Left kidney (tissue), 1 donor: ENCODE measurements at regions not wholly inside any gene's neighbourhood (a gene's known extent, or its start where the extent isn't known, plus 50 kb on each side); places are given as distances from the start of the nearest gene placed in this dataset.
"Not testable (repeated sequence)": the region's sequence is repeated elsewhere in the genome, so short reads cannot be mapped to it uniquely, and the experiment has no call there.

ENCODE experiments used
- DNase-seq: peaks from one replicate; pipeline ENCODE4 v3.0.0-alpha.2; 2013

DNA sequence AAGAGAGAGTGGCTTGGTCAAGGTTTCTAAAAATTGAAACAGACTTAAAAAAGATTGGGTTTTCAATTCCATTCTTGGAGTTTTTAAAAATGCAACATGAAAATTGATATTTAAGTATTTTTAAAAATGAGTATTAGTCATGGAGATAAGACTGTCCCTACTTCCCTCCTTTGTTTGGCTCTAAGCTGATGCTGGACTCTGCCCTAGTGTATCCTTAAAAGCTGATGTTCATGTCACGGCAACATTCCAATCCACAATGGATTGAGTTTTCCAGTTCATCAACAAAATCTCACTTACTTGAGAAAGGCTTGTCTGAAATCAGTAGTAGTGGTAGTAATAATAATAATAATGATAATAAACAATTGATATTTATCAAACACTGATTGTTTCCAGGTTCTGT lies 119.0 kb upstream of the SLC38A2 start:
- DNase-seq, result no peak

DNA sequence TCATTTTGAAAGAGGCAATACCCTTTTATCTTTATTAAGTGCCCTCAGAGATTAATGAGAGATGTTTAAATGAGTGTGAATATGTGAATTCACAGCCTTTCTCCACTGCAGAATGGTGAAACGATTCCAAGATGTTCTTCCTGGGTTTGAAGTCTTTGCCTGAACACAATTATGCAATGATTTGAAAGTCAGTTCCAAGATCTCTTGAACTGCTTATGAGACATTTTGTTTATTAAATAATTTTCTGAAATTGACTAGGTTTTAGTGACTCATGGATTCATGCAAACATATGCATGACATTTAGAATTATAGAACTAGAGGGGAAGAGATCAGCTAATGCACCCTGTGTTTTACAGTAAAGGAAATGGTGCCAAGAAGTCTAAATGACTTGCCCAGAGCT lies 118.1 kb upstream of the SLC38A2 start:
- no peak for DNase-seq

DNA sequence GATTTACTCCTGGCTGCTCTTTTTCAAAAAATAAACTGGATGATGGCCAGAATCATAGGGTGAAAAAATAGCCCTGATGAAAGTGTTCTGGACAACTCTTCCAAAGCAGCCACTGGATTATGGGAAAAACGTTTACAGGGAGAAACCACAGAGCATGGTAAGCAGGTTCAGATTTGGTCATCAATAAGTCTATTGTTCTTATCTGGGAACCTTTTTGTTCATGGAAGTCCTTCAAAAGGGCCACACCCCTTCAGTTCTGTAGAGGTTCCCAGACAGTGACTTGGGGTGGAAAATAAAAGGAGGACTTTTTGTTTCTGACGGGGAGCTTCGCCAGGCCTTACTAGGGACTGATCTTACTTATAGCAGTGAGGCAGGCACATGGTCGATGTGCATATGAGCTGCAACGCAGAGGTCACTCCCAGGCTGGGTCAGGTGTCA lies 117.4 kb upstream of the SLC38A2 start:
- no peak for DNase-seq

DNA sequence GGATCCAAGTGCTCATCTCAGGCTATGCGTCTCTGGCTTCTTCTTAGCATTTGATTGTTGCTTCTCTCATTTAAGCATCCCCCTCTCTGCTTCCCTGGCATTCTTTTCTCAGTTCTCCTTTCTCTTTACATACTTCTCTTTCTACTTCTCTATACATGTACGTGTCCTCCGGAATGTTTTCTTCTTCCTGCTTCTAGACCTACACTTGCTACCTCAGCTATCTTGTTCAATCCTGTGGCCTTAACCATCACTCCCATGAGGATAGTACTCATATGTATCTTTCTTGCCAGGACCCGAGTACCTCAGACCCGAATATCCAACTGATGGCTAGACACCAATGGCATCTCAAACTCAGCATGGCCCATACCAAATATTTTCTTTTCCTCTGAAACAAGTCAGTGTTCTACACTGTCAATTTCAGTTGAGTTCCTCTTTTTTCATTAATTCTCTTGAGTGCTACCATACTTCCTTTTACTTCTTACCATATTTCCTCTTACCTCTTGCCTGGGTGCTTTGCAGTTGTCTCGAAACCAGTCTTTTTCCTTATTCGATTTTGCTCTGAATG lies 115.1 kb upstream of the SLC38A2 start:
- DNase-seq, result no peak

DNA sequence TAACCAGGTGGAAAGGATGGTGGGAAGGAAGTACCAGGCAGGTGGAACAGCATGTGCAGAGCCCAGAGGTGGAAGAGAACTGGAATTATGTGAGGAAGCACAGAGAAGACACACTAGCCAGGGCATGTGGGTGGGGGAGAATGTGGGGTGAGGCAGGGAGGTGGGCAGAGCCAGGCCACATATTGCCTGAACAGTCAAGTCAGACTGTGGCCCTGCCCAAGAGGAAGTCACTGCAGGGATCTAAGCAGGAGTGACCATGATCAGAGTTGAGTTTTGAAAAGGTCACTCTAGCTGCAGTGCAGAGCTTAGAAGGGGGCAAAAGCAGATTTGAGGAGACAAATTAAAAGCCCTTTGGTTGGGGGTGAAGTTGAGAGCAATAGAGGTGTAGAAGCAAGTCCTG lies 114.0 kb upstream of the SLC38A2 start:
- DNase-seq, result no peak

DNA sequence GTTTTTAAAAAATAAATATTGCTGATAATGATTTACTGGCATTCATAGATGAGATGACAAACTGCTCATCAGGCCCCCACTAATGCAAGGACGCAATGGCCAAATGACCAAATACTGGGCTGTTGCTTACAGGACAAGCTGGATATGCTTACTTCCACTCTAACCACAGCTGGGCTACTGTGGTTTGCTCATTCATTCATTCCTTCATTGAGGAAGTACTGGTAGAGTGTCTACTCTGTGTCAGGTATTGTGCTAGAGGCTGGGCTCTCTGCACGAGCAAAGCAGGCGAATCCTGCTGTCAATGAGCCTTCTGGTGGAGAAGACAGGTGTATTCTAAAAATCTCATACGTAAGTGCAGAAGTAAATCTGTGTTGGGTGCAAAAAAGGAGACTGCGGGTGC lies 113.3 kb upstream of the SLC38A2 start:
- DNase-seq, result no peak

DNA sequence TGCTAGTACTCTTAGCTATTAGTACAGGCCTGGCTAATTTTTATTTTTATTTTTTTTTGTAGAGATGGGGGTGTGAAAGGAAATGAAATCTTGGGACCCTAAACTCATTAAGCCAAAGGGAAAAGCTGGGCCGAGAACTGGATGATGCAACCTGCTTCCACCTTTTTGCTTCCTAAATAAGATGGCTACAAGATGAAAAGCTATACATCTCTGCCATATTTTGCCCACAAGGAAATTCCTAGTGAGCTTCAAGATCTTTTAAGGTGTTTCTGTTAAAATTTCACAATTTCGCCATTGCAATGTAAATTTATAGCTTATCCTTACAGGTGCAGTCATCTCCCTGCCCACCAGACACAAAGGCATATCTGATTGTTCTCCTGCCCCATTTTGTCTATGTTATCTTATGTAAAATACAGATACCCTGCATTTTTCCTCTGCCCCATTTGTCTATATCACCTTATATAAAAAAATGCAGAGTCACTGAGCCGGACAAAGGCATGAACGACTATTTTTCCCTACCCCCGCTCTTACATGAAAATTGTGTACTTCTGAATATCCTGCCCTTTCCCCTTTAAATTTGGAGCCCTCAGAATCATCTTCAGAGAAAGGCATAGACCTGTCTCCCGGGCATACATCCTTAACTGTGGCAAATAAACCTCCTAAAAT lies 112.0 kb upstream of the SLC38A2 start:
- no peak for DNase-seq

DNA sequence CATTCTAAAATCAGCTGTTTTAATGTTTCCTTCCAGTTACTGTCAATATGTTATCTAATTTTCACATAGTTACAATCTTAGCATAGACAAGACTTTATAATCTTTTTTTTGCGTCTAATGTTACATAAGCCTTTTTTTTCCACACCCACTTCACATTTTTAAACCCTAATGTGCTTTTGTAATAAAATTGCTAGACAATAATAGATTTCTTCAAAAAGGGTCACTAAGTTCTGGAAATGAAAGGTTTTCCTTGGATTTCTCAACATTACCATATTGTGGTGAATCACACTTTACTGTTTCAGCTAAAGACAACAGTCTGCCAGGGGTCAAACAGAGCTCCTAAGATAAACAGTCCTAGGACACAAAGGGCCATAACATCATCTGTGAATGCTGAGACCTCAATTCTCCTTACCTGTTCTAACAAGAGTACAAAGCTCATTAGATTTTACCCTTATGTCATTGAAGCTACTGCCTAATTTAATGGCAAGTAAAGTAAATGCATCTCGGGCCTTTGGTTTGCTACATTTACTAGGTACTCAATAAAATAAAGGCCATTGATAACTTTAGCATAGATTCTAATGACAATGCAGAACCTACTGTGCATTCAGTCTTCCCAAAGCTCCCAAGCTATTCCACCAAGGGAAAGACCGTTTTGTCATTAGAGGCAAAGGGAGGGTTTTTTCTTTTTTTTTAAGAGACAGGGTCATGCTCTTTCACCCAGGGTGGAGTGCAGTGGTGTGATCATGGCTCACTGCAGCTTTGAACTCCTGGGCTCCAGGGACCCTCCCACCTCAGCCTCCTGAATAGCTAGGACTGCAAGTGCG lies 111.2 kb upstream of the SLC38A2 start:
- DNase-seq, result no peak

DNA sequence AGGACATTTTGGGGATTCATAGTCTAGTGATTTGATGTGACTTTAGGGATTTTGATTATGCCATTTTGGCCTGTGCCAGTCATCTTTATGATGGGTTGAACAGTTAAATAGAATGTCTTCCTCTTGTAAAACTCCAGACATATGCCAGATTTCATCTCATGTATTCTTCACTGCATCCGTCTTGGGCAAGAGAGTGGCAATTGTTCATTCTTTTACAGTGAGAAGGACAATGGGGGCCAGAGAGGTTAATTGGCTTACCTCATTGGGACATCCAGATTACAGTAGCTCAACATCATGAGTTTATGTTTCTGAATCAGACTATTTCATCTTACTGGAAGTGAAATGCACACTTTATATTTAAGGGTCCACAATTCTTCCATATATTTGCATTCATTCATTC lies 108.2 kb upstream of the SLC38A2 start:
- no peak for DNase-seq

DNA sequence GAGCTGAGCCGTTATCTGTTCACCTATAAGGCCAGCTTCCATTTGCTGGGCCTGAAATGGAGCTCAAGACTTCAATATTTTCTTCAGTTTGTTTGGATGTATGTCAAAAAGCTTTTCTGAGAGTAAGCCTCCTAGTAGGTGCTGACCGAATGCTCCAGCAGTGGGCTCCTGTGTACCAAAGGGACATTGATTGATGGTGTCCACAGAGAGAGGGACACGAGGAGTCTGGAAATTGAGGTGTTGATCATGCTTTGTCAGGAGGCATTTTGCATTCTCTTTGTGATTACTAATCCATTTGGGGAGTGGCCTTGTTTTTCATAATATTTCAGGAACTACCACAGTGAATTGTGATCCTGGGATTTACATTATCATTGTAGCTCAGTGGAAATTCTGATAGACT lies 107.7 kb upstream of the SLC38A2 start:
- no peak for DNase-seq

DNA sequence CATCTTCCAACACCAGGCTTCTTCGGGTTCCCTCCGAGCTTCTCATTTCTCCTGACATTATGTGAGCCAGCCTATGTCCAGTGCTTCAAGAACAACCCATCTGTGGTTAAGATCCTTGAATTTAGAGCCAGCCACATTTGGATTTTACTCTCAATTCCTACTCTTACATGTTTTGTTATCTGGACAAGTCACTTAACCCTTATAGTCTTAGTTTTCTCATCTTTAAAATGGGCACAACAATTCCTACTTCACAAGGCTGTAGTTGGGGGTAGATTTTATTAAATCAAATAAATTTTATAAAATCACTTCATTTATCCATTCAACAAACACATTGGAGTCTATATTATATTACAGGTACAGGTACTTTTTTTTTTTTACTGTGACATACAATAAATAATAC lies 105.5 kb upstream of the SLC38A2 start:
- DNase-seq, result no peak

DNA sequence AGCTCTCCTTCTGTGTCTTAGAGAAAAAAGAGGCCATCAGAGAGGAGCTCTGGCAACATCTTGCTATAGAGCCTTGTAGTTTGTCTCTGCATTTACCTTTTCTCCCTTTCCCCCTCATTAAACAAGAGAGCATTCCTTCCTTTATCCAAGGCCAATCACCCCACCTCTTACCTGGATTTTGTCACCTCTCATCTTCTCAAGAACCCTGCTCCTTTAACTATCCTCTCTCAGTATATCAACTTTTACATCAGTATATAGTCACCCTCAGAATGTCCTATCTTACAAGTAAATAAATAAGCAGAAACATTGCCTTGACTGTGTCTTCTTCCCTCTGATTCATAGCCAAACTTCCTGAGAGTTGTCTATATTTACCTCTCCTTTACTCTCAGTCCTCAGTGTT lies 105.0 kb upstream of the SLC38A2 start:
- no peak for DNase-seq

DNA sequence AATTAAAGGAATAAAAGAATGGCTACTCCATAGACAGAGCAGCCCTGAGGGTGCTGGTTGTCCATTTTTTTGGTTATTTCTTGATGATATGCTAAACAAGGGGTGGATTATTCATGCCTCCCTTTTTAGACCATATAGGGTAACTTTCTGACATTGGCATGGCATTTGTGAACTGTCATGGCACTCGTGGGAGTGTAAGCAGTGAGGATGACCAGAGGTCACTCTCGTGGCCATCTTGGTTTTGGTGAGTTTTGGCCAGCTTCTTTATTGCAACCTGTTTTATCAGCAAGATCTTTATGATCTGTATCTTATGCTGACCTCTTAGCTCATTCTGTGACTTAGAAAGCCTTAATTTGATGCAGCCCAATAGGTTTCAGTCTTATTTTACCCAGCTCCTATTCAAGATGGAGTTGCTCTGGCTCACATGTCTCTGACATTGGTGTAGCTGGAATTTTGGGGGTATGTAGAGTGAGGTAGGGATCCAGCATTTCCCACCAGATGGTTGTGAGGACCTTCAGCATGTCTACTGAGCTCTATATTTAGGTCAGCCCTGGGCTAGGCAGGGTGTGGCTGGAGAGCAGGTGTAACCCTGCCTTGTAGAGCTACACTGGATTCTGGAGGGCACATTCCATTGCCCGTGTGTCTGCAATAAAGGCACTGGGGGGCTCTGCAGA lies 103.5 kb upstream of the SLC38A2 start:
- no peak for DNase-seq

DNA sequence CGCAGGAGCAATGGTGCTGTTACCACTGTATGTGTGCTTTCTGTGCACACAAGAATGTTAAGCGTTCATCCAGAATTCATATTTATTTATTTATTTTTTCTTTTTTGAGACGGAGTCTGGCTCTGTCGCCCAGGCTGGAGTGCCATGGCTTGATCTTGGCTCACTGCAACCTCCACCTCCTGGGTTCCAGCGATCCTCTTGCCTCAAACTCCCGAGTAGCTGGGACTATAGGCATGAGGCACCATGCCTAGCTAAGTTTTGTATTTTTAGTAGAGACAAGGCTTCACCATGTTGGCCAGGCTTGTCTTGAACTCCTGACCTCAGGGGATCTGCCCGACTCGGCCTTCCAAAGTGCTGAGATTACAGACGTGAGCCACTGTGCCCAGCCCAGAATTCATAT lies 101.8 kb upstream of the SLC38A2 start:
- DNase-seq, result not testable (repeated sequence)

DNA sequence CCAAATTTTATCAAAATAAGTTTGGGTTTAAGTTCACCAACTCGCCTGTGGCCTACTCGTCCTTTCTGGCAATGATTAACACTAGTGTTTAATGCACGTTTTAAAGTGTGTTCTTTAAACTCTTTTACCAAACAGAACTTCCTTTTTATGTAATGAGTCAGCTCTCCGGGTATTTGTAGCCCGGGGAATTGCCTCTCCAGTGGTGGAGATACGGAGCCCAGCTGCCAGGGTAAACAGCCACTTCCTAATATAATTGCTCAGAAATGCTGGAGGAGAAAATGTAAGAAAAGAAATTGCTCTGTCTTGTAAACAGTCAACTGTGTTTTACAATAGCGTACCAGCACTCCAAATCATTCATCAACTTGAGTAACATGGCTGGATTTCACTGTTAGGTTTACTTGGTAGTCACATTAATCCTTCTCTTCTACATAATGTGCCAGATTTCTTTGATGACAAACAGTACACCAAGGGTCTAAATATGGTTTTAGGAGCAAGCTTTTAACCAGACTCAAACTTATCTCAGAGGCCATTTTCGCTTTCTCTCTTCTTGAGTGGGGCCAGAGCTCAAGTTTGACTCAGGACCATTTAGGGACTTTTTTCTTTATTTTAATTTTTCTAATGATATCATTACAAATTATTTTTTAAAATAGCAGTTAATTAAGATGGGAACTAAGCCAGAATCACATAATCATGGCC lies 101.2 kb upstream of the SLC38A2 start:
- peak; percentile 40 for DNase-seq

DNA sequence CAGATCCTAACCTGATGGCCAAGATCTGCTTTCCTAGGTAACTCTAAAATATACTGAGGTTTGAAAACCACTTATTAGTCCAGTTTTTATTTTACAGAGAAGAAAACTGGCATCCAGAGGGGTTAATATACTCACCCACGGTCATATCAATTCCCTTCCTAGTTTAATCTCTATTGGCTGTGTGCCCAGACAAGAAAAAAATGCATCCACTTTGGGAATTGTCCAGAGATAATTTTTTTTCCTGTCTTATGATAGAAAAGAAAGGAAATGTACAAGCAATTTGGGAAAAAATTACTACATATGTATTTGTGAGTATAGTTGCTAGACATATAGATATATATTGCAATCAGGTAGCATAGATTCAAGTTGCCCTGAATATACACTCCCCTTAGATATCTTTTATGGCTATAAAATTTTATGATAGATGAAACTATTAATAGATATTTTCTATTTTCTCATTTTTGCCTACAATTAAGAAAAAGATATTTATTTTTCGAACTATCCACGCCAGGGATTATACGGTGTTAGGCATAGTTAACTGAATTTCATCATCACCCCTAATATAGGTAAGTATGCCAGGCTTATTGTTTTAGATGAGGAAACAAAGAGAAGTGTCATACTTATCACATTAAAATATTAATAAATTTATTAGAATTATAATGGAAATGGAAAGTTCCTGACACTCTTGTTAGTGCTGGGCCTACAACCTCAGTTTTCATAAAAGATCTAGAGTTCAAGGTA lies 100.5 kb upstream of the SLC38A2 start:
- DNase-seq, result peak; percentile 50

DNA sequence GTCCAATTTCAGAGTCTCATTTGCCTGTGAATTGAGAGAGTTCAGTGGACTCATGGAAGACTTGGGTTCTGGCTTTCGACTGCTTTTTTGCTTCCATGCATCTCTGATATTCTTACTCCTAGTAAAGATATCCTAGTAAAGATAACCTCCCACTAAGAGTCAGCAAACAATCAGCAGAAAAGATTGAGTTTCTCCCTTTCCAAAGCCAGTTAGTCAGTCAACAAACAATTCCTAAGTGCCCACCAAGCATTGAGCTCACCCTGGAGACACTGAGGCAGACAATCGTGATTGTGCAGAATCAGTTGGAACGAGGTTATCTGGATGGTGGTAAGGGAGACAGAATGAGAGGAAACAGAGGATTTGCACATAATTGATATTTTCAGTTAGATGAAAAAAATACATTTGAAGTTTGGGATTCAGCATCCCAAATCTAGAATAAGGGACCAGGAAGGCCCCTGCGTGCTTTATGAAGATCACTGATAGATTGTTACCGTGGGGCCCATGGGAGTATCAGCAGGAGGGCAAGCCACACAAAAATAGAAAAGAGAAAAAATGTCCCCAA lies 99.7 kb upstream of the SLC38A2 start:
- no peak for DNase-seq

DNA sequence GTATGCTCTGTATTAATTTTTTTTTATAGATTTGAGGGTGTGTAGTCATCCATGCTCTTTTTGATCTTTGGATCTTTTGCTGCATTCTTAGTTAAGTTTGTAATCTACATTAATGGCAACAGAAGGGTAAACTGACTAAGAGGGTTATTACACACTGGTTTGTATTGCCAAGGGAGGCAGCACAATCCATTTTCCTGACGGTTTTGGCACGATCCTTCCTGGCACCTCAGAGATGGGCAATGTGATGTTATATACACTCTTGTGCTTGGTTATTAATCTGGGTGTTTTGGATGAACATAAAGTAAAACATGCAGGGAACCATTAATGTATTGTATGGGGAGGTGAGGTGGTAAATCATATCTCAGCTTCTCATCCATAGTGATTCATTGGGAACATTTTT lies 98.8 kb upstream of the SLC38A2 start:
- DNase-seq, result no peak

DNA sequence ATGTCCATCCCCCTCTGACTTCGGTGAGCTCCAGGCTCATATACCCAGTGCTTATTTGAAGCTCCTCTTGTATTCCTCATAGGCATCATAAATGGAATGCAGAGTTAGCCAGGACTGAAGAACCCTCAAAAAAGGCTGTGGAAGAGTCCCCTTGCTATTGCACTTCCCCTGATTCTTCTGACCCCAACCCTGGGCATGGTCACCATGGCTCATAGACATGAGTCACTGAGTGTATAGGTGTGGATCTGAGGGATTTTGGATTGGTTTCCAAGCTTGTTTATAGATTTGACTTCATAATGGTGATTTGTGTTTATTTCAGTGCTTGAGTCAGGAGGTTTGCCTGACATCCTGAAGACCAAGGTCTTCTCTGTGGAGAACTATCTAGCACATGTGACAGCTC lies 98.4 kb upstream of the SLC38A2 start:
- DNase-seq, result no peak

DNA sequence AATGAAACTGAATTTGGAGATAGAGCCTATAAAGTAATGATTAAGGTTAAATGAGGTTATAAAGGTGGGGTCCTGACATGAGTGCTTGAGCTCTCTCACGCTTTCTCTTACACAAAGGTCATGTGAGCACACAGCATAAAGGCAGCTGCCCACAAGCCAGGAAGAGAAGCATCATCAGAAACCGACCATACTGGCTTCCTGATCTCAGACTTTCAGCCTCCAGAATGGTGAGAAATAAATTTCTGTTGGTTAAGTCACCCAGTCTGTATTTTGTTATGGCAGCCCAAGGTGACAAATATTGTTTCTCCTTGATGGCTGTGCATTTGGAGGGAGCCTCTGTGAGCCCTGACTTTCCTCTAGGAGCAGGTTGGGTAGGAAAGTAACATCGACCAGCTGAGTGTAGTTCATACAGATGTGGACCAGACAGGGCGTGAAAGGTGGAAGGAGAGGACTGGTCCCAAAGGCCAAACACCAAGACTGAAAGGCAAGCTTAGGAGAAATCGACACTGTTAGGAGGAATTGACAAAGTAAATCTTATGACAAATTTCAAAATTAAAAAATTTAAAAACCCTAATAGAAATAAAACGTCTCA lies 97.6 kb upstream of the SLC38A2 start:
- no peak for DNase-seq

DNA sequence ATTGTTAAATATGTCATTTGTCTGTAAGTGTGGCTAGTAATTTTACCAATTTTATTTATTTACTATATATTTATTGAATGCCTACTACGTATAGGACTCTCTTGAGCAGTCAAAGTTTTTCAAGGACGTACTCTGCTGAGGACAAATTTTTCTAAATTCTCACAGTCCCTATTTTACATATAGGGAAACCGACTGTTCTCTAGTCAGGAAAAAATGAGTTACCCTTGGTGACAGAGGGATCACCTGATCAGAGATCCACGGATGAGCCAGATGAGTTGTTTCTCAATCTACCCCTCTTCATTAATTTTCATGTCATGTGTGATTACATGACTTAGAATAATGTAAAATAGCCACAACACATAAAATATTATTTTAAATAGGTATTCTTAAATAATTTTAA lies 96.2 kb upstream of the SLC38A2 start:
- no peak for DNase-seq
